ENCODE measurements at regions not wholly inside any gene's neighbourhood (a gene's known extent, or its start where the extent isn't known, plus 50 kb on each side); places are given as distances from the start of the nearest gene placed in this dataset.

DNA sequence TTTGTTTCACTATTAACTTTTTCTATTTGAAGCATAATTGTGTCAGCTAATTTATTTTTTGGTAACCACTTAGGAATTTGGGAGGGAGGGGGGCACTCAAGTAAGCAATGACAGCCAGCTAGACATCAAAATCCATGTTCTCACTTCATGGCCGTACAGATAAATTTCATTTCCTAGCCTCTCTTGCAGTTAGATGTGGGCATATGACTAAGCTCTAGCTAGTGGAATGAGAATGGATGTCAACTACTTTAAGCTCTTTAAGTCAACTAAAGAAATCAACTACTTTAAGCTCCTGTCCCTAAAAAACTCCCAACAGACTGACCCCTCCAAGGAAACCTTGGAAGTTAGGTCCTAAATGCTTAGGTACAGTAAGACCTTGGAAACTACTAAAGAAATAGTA, 92.0 kb downstream of the KCNRG start:
- TF ChIP-seq POLR2A (IDR thresholded peaks at IDR 0.05; ENCODE audit: low read depth, low read length), result no peak
- no peak for TF ChIP-seq TAF1 (IDR thresholded peaks at IDR 0.05; ENCODE audit: low read depth, low read length)
- no peak for TF ChIP-seq POLR2AphosphoS5 (IDR thresholded peaks at IDR 0.05; ENCODE audit: low read depth, low read length)
- TF ChIP-seq POU2F2 (IDR thresholded peaks at IDR 0.05; ENCODE audit: low read depth, low read length), result no peak
- no peak for TF ChIP-seq SPI1 (IDR thresholded peaks at IDR 0.05; ENCODE audit: low read depth, low read length)

Measured in GM12891 (cell line).